ENCODE measurements at regions not wholly inside any gene's neighbourhood (a gene's known extent, or its start where the extent isn't known, plus 50 kb on each side); places are given as distances from the start of the nearest gene placed in this dataset.

GRCh38 chr1:8133190-8133589, 107.1 kb upstream of the ERRFI1 start:
- intact Hi-C loops (cut with DNase I) = no loop called here
- ATAC-seq (no peak), DNase-seq (no peak)
- Histone ChIP-seq H3K36me3 (no peaks in the 10 kb centered on the region), H3K4me1 (peaks cover 0 to 12% (median 6%) of the 10 kb centered on the region in 4 donors), H3K4me3 (no peak overlapping the region), H3K27me3 (no peaks in the 10 kb centered on the region), H3K27ac (peak overlapping the region in 2 of 3 donors; percentile 17 to 39), H3K9me3 (no peaks in the 10 kb centered on the region)
- TF ChIP-seq POLR2A (IDR thresholded peaks at IDR 0.05) (no peak), CTCF (IDR thresholded peaks at IDR 0.05) (no peak)
- whole genome bisulfite sequencing (ENCODE audit: insufficient coverage, low coverage, low lambda C conversion rate, missing lambda C conversion rate) = 57% methylated on average over 4 of the region's 5 CpGs

GRCh38 chr1:8127171-8127641, 101.1 kb upstream of the ERRFI1 start:
- H3K4me3 ChIP-seq = no peak overlapping the region
- 70% methylated on average over 3 of the region's 3 CpGs for WGBS (ENCODE audit: insufficient coverage, low coverage, low lambda C conversion rate, missing lambda C conversion rate)

GRCh38 chr1:8122477-8123407, 96.6 kb upstream of the ERRFI1 start:
- WGBS (ENCODE audit: insufficient coverage, low coverage, low lambda C conversion rate, missing lambda C conversion rate) = 91% methylated on average over 12 of the region's 15 CpGs
- H3K9me3 ChIP-seq = no peaks in the 10 kb centered on the region
- ATAC-seq (no peak), DNase-seq (no peak)
- H3K27me3 ChIP-seq = no peaks in the 10 kb centered on the region
- peaks cover 0 to 17% (median 7%) of the 10 kb centered on the region in 4 donors for H3K4me1 ChIP-seq
- no peaks in the 10 kb centered on the region for H3K36me3 ChIP-seq
- TF ChIP-seq CTCF (IDR thresholded peaks at IDR 0.05) = no peak
- no peak for TF ChIP-seq POLR2A (IDR thresholded peaks at IDR 0.05)
- no peak overlapping the region for H3K4me3 ChIP-seq
- intact Hi-C loops (cut with DNase I) = no loop called here
- peak overlapping the region in 2 of 3 donors; percentile 70 to 77 for H3K27ac ChIP-seq

More at GRCh38 chr1:8127171-8127641, 101.1 kb upstream of the ERRFI1 start:
- Histone ChIP-seq H3K4me1 (no peaks in the 10 kb centered on the region), H3K27me3 (no peaks in the 10 kb centered on the region), H3K36me3 (no peaks in the 10 kb centered on the region), H3K27ac (peak overlapping the region in 1 of 3 donors; percentile 30), H3K9me3 (no peaks in the 10 kb centered on the region)
- intact Hi-C loops (cut with DNase I) = no loop called here
- DNase-seq (no peak), ATAC-seq (peak; percentile 29 to 64 (median 42))
- TF ChIP-seq CTCF (IDR thresholded peaks at IDR 0.05) = no peak
- no peak for TF ChIP-seq POLR2A (IDR thresholded peaks at IDR 0.05)

- no peaks in the 10 kb centered on the region for H3K36me3 ChIP-seq
- no peak for TF ChIP-seq CTCF (IDR thresholded peaks at IDR 0.05)
- no peak for TF ChIP-seq POLR2A (IDR thresholded peaks at IDR 0.05)
- no peak overlapping the region for H3K4me3 ChIP-seq
- H3K4me1 ChIP-seq = peaks cover 0 to 23% (median 11%) of the 10 kb centered on the region in 4 donors
- H3K9me3 ChIP-seq = no peaks in the 10 kb centered on the region
- DNase-seq (no peak), ATAC-seq (no peak)
- 85% methylated on average over 3 of the region's 3 CpGs for WGBS (ENCODE audit: insufficient coverage, low coverage, low lambda C conversion rate, missing lambda C conversion rate)
- peak overlapping the region; percentile 70 to 85 (median 77) for H3K27ac ChIP-seq
- intact Hi-C loops (cut with DNase I) = no loop called here
- no peaks in the 10 kb centered on the region for H3K27me3 ChIP-seq
Observed at GRCh38 chr1:8122160-8122476, 96.0 kb upstream of the ERRFI1 start.
